H9 (cell line): ENCODE measurements at regions not wholly inside any gene's neighbourhood (a gene's known extent, or its start where the extent isn't known, plus 50 kb on each side); places are given as distances from the start of the nearest gene placed in this dataset.

ENCODE experiments used
- DNase-seq: peaks from one replicate; pipeline ENCODE4 v3.0.0-alpha.2; 2017
- H2AFZ ChIP-seq: one replicate; pipeline ENCODE4 v1.6.1; 2013; ENCODE audit warnings: mild to moderate bottlenecking, low read length, control low read depth, moderate library complexity
- H2AK5ac ChIP-seq: 2 replicates; pipeline ENCODE4 v1.6.1; 2013; ENCODE audit warnings: low read length, control low read depth, mixed read lengths; ENCODE audit not compliant: insufficient read length
- H2BK120ac ChIP-seq: one replicate; pipeline ENCODE4 v1.6.1; 2013; ENCODE audit warnings: low read depth, mild to moderate bottlenecking, low read length, control low read depth, inconsistent platforms; ENCODE audit not compliant: poor library complexity, severe bottlenecking
- H2BK12ac ChIP-seq: 2 replicates; pipeline ENCODE4 v1.6.1; 2013; ENCODE audit warnings: low read length, control low read depth, mixed read lengths, low read depth; ENCODE audit not compliant: insufficient read length
- H2BK15ac ChIP-seq: 2 replicates; pipeline ENCODE4 v1.6.1; 2013; ENCODE audit warnings: low read depth, low read length, control low read depth
- H2BK20ac ChIP-seq: one replicate; pipeline ENCODE4 v1.6.1; 2013; ENCODE audit warnings: low read depth, mild to moderate bottlenecking, low read length, control low read depth, inconsistent platforms; ENCODE audit not compliant: poor library complexity, severe bottlenecking
- H2BK5ac ChIP-seq: 2 replicates; pipeline ENCODE4 v1.6.1; 2013; ENCODE audit warnings: low read length, control low read depth, mixed read lengths; ENCODE audit not compliant: insufficient read length
- H3K14ac ChIP-seq: 2 replicates; pipeline ENCODE4 v1.6.1; 2013; ENCODE audit warnings: low read length, control low read depth; ENCODE audit not compliant: insufficient read depth
- H3K18ac ChIP-seq: 2 replicates; pipeline ENCODE4 v1.6.1; 2013; ENCODE audit warnings: low read depth, mild to moderate bottlenecking, mixed read lengths, low read length, control low read depth; ENCODE audit not compliant: insufficient read length
- H3K23ac ChIP-seq: 2 replicates; pipeline ENCODE4 v1.6.1; 2013; ENCODE audit warnings: low read length, control low read depth, mixed read lengths, low read depth; ENCODE audit not compliant: insufficient read length
- H3K23me2 ChIP-seq: 2 replicates; pipeline ENCODE4 v1.6.1; 2013; ENCODE audit warnings: low read depth, mild to moderate bottlenecking, mixed read lengths, low read length, control low read depth; ENCODE audit not compliant: insufficient read length, poor library complexity, severe bottlenecking
- H3K27ac ChIP-seq: 2 replicates; pipeline ENCODE4 v1.5.1; 2013; ENCODE audit warnings: low read length, control low read depth, mixed read lengths, low read depth; ENCODE audit not compliant: insufficient read length
- H3K27me3 ChIP-seq: 2 replicates; pipeline ENCODE4 v1.6.1; 2013; ENCODE audit warnings: low read length, control low read depth, inconsistent platforms; ENCODE audit not compliant: insufficient read depth
- H3K4ac ChIP-seq: 2 replicates; pipeline ENCODE4 v1.6.1; 2013; ENCODE audit warnings: low read depth, mild to moderate bottlenecking, control low read depth, inconsistent platforms, low read length, moderate library complexity
- H3K4me1 ChIP-seq: 2 replicates; pipeline ENCODE4 v1.6.1; 2013; ENCODE audit warnings: low read length, control low read depth, inconsistent platforms; ENCODE audit not compliant: insufficient read depth
- H3K4me2 ChIP-seq: 2 replicates; pipeline ENCODE4 v1.6.1; 2013; ENCODE audit warnings: low read length, control low read depth, mixed read lengths; ENCODE audit not compliant: insufficient read length, insufficient read depth
- H3K56ac ChIP-seq: 2 replicates; pipeline ENCODE4 v1.6.1; 2013; ENCODE audit warnings: low read depth, mild to moderate bottlenecking, mixed read lengths, low read length, control low read depth; ENCODE audit not compliant: insufficient read length
- H3K79me1 ChIP-seq: 2 replicates; pipeline ENCODE4 v1.6.1; 2013; ENCODE audit warnings: low read depth, mild to moderate bottlenecking, moderate library complexity, low read length, control low read depth, inconsistent platforms; ENCODE audit not compliant: insufficient read depth, poor library complexity, severe bottlenecking
- H3K79me2 ChIP-seq: 2 replicates; pipeline ENCODE4 v1.6.1; 2013; ENCODE audit warnings: low read length, control low read depth, inconsistent platforms; ENCODE audit not compliant: insufficient read depth
- H3K9ac ChIP-seq: 2 replicates; pipeline ENCODE4 v1.6.1; 2013; ENCODE audit warnings: low read length, control low read depth, mixed read lengths; ENCODE audit not compliant: insufficient read length; ENCODE audit errors: extremely low read depth
- H3K9me3 ChIP-seq: one replicate; pipeline ENCODE4 v1.6.1; 2013; ENCODE audit warnings: low read depth, low read length, inconsistent platforms; ENCODE audit not compliant: control insufficient read depth
- H3T11ph ChIP-seq: one replicate; pipeline ENCODE4 v1.6.1; 2013; ENCODE audit warnings: mild to moderate bottlenecking, low read length, control low read depth, inconsistent platforms
- H4K20me1 ChIP-seq: one replicate; pipeline ENCODE4 v1.6.1; 2013; ENCODE audit not compliant: control insufficient read depth, insufficient read length, insufficient read depth
- H4K5ac ChIP-seq: 2 replicates; pipeline ENCODE4 v1.6.1; 2013; ENCODE audit warnings: low read depth, mild to moderate bottlenecking, mixed read lengths, low read length, control low read depth; ENCODE audit not compliant: insufficient read length
- H4K8ac ChIP-seq: replicated peaks from 2 replicates; pipeline ENCODE4 v1.6.1; 2013; ENCODE audit warnings: low read length, control low read depth, mixed read lengths, low read depth; ENCODE audit not compliant: insufficient read length
- H4K91ac ChIP-seq: 2 replicates; pipeline ENCODE4 v1.6.1; 2013; ENCODE audit warnings: low read depth, mild to moderate bottlenecking, moderate library complexity, mixed read lengths, low read length, control low read depth; ENCODE audit not compliant: insufficient read length
- H3K27ac Mint-ChIP-seq, 3 experiments: 2 replicates in 2 of 3; 3 replicates in 1 of 3; pipeline ENCODE4 v1.8.0; 2020 to 2021; ENCODE audit warnings: mixed read lengths in 3 of 3, mild to moderate bottlenecking in 1 of 3, moderate library complexity in 1 of 3
- H3K27me3 Mint-ChIP-seq: 2 replicates; pipeline ENCODE4 v1.8.0; 2021; ENCODE audit warnings: low read depth, mild to moderate bottlenecking, moderate library complexity, mixed read lengths
- H3K36me3 Mint-ChIP-seq, 3 experiments: 2 replicates in 2 of 3; 3 replicates in 1 of 3; pipeline ENCODE4 v1.8.0; 2020 to 2021; ENCODE audit warnings: low read depth in 3 of 3, mixed read lengths in 3 of 3; ENCODE audit not compliant: insufficient read depth in 1 of 3
- H3K4me1 Mint-ChIP-seq, 2 experiments: 2 replicates each; pipeline ENCODE4 v1.8.0; 2020; ENCODE audit warnings: mixed read lengths in 2 of 2
- H3K4me3 Mint-ChIP-seq, 2 experiments: 2 replicates in 1 of 2; 3 replicates in 1 of 2; pipeline ENCODE4 v1.8.0; 2020 to 2021; ENCODE audit warnings: mild to moderate bottlenecking in 2 of 2, mixed read lengths in 2 of 2, moderate library complexity in 1 of 2
- H3K9me3 Mint-ChIP-seq, 2 experiments: 2 replicates in 1 of 2; 3 replicates in 1 of 2; pipeline ENCODE4 v1.8.0; 2020; ENCODE audit warnings: mild to moderate bottlenecking in 2 of 2, mixed read lengths in 2 of 2, moderate library complexity in 1 of 2
- CTCF ChIP-seq: fragments of 200-600 bp; sonication (generic); conservative IDR thresholded peaks from 3 replicates; pipeline ENCODE4 v1.8.0; 2021; ENCODE audit warnings: antibody characterized with exemption, mild to moderate bottlenecking
- WGBS: extraction: QIAGEN DNeasy Blood & Tissue Kit; methylation state at CpG from one replicate; pipeline ENCODE4 v1.1.7; 2013; ENCODE audit warnings: missing lambda C conversion rate, low lambda C conversion rate, mixed read lengths; ENCODE audit not compliant: insufficient read length; ENCODE audit errors: extremely low coverage; 5-methylcytosine and 5-hydroxymethylcytosine counted together

GRCh38 chr7:89680161-89680560, 474.1 kb upstream of the STEAP1 start:
- DNase-seq: no peak
- no peaks in the 10 kb centered on the region for H3K4me1 ChIP-seq
- no peaks in the 10 kb centered on the region for H3K79me1 ChIP-seq
- no peak overlapping the region for H3T11ph ChIP-seq
- WGBS: no CpG with 5 or more reads among the region's 2 CpGs
- H2BK5ac ChIP-seq: no peak overlapping the region
- Mint-ChIP-seq H3K36me3 (no peaks in the 10 kb centered on the region), H3K9me3 (peaks cover 0 to 3% of the 10 kb centered on the region in 2 experiments; a peak in 1 of 5 replicates), H3K4me3 (no peak overlapping the region), H3K27ac (no peak overlapping the region), H3K27me3 (no peaks in the 10 kb centered on the region), H3K4me1 (no peaks in the 10 kb centered on the region)
- no peak overlapping the region for H3K4me2 ChIP-seq
- TF ChIP-seq CTCF: no peak
- H3K4ac ChIP-seq: no peak overlapping the region
- H2BK15ac ChIP-seq: no peak overlapping the region
- no peaks in the 10 kb centered on the region for H4K20me1 ChIP-seq
- no peak overlapping the region for H4K5ac ChIP-seq
- H3K18ac ChIP-seq: no peak overlapping the region
- H4K91ac ChIP-seq: no peak overlapping the region
- no peak overlapping the region for H3K9ac ChIP-seq
- no peaks in the 10 kb centered on the region for H3K27me3 ChIP-seq
- no peak overlapping the region for H2BK20ac ChIP-seq
- no peaks in the 10 kb centered on the region for H3K9me3 ChIP-seq
- H4K8ac ChIP-seq: no peak overlapping the region
- no peak overlapping the region for H3K56ac ChIP-seq
- H3K27ac ChIP-seq: no peak overlapping the region
- H3K23ac ChIP-seq: no peak overlapping the region
- no peak overlapping the region for H3K14ac ChIP-seq
- no peak overlapping the region for H2AK5ac ChIP-seq
- no peak overlapping the region for H2AFZ ChIP-seq
- H2BK120ac ChIP-seq: no peak overlapping the region
- no peaks in the 10 kb centered on the region for H3K79me2 ChIP-seq
- H2BK12ac ChIP-seq: no peak overlapping the region
- H3K23me2 ChIP-seq: no peaks in the 10 kb centered on the region
